ENCODE measurements at regions not wholly inside any gene's neighbourhood (a gene's known extent, or its start where the extent isn't known, plus 50 kb on each side); places are given as distances from the start of the nearest gene placed in this dataset.

DNA sequence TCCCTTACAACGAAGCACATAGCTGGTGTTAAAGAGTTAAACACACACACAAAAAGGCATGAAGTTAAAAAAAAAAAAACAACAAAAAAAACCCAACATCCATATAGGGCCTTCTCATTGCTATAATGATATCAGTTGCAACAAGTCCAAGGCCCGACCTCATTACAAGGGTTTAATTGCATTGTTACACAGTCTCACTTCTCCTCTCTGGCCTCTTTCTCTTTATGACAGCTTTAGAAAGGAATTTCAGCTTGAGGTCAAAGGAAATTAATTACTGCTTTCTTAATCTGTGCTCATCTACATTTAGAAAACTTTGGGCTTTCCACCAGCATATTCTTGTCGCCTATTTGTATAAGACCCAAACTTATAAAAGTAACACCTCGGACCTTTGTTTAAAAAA, 342.1 kb downstream of the NR2F2 start:
- H2BK120ac ChIP-seq (ENCODE audit: low read depth, low read length): no peak overlapping the region

DNA sequence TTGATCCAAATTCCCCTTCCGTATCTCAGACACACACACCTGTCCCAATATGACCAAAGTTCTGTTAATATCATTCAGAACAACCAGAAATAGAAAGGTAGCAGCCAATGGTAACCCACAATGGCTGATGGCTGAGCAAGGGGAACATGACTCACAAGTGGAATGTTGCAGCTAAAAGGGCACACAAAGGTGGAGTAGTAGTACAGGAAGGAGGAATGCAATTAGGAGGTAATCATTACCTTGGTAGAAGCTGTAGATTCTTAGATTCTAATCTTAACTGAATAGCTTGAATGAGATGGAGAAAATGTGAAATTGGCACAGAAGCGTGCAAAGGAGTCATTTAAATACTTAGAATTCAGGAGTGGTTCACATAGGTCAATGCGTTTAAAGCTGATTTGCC, 347.9 kb downstream of the NR2F2 start:
- DNase-seq (ENCODE audit: low spot score): no peak
- Histone ChIP-seq H2AFZ (ENCODE audit: low read length) (no peak overlapping the region), H3K27me3 (ENCODE audit: control insufficient read depth in 3 of 3, insufficient read depth in 3 of 3, low read depth in 1 of 3, low read length in 3 of 3) (no peaks in the 10 kb centered on the region), H3K14ac (ENCODE audit: low read length) (no peak overlapping the region), H3K36me3 (replicated peaks in 1 of 2; ENCODE audit: control insufficient read depth in 2 of 2, insufficient read depth in 2 of 2, low read length in 2 of 2) (no peaks in the 10 kb centered on the region), H3K9me3 (replicated peaks in 1 of 2; ENCODE audit: control insufficient read depth in 2 of 2, insufficient read depth in 1 of 2, low read depth in 1 of 2, low read length in 2 of 2) (no peaks in the 10 kb centered on the region), H3K79me1 (ENCODE audit: low read depth, low read length) (no peaks in the 10 kb centered on the region), H3K4me1 (ENCODE audit: control insufficient read depth in 2 of 2, insufficient read depth in 1 of 2, low read depth in 1 of 2, low read length in 2 of 2) (no peaks in the 10 kb centered on the region), H4K91ac (ENCODE audit: low read depth, low read length, poor library complexity) (no peak overlapping the region), H3K9ac (ENCODE audit: low read depth, low read length, poor library complexity) (no peak overlapping the region), H4K8ac (ENCODE audit: low read depth, low read length) (no peak overlapping the region), H2BK5ac (ENCODE audit: low read length) (no peak overlapping the region), H3K23ac (ENCODE audit: low read depth, low read length, poor library complexity) (no peak overlapping the region), H2BK12ac (ENCODE audit: low read length) (no peak overlapping the region), H3K4me3 (ENCODE audit: low read length in 2 of 2) (no peak overlapping the region), H2BK120ac (ENCODE audit: low read depth, low read length) (no peak overlapping the region), H3K4me2 (ENCODE audit: insufficient read depth, low read length, poor library complexity, severe bottlenecking) (no peak overlapping the region), H3K4ac (ENCODE audit: low read length) (no peak overlapping the region), H2AK5ac (ENCODE audit: low read depth, low read length) (no peak overlapping the region), H3K18ac (ENCODE audit: low read length) (no peak overlapping the region), H3K27ac (replicated peaks; ENCODE audit: low read length) (no peak overlapping the region), H2BK15ac (ENCODE audit: low read length) (no peak overlapping the region)
- WGBS, 2 donors (ENCODE audit: extremely low coverage in 2 of 2, insufficient read length in 2 of 2, insufficient replicate concordance in 1 of 2): no CpG with 5 or more reads among the region's 3 CpGs

More for the DNA sequence above, 342.1 kb downstream of the NR2F2 start:
- no peaks in the 10 kb centered on the region for H3K27me3 ChIP-seq (ENCODE audit: control insufficient read depth in 3 of 3, insufficient read depth in 3 of 3, low read depth in 1 of 3, low read length in 3 of 3)
- no peak overlapping the region for H4K8ac ChIP-seq (ENCODE audit: low read depth, low read length)
- no peak overlapping the region for H3K4me3 ChIP-seq (ENCODE audit: low read length in 2 of 2)
- H3K14ac ChIP-seq (ENCODE audit: low read length): no peak overlapping the region
- no peak overlapping the region for H3K4ac ChIP-seq (ENCODE audit: low read length)
- no peak overlapping the region for H2AK5ac ChIP-seq (ENCODE audit: low read depth, low read length)
- no peaks in the 10 kb centered on the region for H3K4me1 ChIP-seq (ENCODE audit: control insufficient read depth in 2 of 2, insufficient read depth in 1 of 2, low read depth in 1 of 2, low read length in 2 of 2)
- no peaks in the 10 kb centered on the region for H3K36me3 ChIP-seq (replicated peaks in 1 of 2; ENCODE audit: control insufficient read depth in 2 of 2, insufficient read depth in 2 of 2, low read length in 2 of 2)
- H3K4me2 ChIP-seq (ENCODE audit: insufficient read depth, low read length, poor library complexity, severe bottlenecking): no peak overlapping the region
- H3K79me1 ChIP-seq (ENCODE audit: low read depth, low read length): no peaks in the 10 kb centered on the region
- H2BK12ac ChIP-seq (ENCODE audit: low read length): no peak overlapping the region
- no CpG with 5 or more reads among the region's 4 CpGs for WGBS, 2 donors (ENCODE audit: extremely low coverage in 2 of 2, insufficient read length in 2 of 2, insufficient replicate concordance in 1 of 2)
- H3K9me3 ChIP-seq (replicated peaks in 1 of 2; ENCODE audit: control insufficient read depth in 2 of 2, insufficient read depth in 1 of 2, low read depth in 1 of 2, low read length in 2 of 2): no peaks in the 10 kb centered on the region
- H4K91ac ChIP-seq (ENCODE audit: low read depth, low read length, poor library complexity): no peak overlapping the region
- H3K27ac ChIP-seq (replicated peaks; ENCODE audit: low read length): no peak overlapping the region
- no peak overlapping the region for H3K18ac ChIP-seq (ENCODE audit: low read length)
- no peak overlapping the region for H3K23ac ChIP-seq (ENCODE audit: low read depth, low read length, poor library complexity)
- no peak overlapping the region for H2BK5ac ChIP-seq (ENCODE audit: low read length)
- no peak overlapping the region for H2BK15ac ChIP-seq (ENCODE audit: low read length)
- no peak overlapping the region for H3K9ac ChIP-seq (ENCODE audit: low read depth, low read length, poor library complexity)
- no peak overlapping the region for H2AFZ ChIP-seq (ENCODE audit: low read length)
- DNase-seq (ENCODE audit: low spot score): no peak

DNA sequence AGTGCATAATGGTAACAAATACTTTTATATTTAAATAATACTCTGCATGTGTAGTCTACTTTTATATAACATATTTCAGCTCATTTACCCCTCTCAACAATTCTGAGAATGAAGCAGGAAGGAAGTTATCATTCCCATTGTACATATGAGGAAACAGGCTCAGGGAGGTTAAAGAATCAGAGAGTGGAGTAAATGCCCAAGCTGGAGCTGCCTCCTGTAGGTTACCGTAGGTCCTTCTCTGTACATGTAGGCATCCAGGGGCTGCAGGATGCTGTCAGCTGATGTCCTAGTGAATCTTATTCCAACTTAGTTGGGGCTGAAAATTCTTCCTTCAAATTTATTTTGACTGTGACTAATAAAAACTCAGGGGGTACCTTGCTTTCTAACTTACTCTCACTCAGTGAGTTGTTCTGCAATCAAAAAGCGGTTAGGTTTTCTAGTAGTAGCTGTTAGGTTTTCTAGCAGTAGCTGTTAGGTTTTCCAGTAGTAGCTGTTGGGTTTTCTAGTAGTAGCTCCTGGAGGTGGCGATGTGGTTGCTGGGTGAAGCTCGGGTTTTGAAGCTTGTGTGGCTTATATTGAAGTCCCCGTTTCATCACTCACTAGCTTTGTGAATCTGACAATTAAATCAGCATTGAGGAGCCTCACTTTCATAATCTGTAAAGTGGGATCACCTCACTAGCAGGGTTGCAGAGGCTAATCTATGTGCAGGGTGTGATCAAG, 357.0 kb downstream of the NR2F2 start:
- no CpG with 5 or more reads among the region's 5 CpGs for WGBS, 2 donors (ENCODE audit: extremely low coverage in 2 of 2, insufficient read length in 2 of 2, insufficient replicate concordance in 1 of 2)
- Histone ChIP-seq H3K4ac (ENCODE audit: low read length) (no peak overlapping the region), H3K4me2 (ENCODE audit: insufficient read depth, low read length, poor library complexity, severe bottlenecking) (no peak overlapping the region), H3K27ac (replicated peaks; ENCODE audit: low read length) (no peak overlapping the region), H4K8ac (ENCODE audit: low read depth, low read length) (no peak overlapping the region), H4K91ac (ENCODE audit: low read depth, low read length, poor library complexity) (no peak overlapping the region), H2BK120ac (ENCODE audit: low read depth, low read length) (no peak overlapping the region), H2BK15ac (ENCODE audit: low read length) (no peak overlapping the region), H2BK5ac (ENCODE audit: low read length) (no peak overlapping the region), H2AK5ac (ENCODE audit: low read depth, low read length) (no peak overlapping the region), H3K23ac (ENCODE audit: low read depth, low read length, poor library complexity) (no peak overlapping the region), H3K27me3 (ENCODE audit: control insufficient read depth in 3 of 3, insufficient read depth in 3 of 3, low read depth in 1 of 3, low read length in 3 of 3) (peaks cover 0 to 15% (median 0%) of the 10 kb centered on the region in 3 experiments), H2BK12ac (ENCODE audit: low read length) (no peak overlapping the region), H2AFZ (ENCODE audit: low read length) (no peak overlapping the region), H3K18ac (ENCODE audit: low read length) (no peak overlapping the region), H3K36me3 (replicated peaks in 1 of 2; ENCODE audit: control insufficient read depth in 2 of 2, insufficient read depth in 2 of 2, low read length in 2 of 2) (no peaks in the 10 kb centered on the region), H3K9me3 (replicated peaks in 1 of 2; ENCODE audit: control insufficient read depth in 2 of 2, insufficient read depth in 1 of 2, low read depth in 1 of 2, low read length in 2 of 2) (no peaks in the 10 kb centered on the region), H3K4me3 (ENCODE audit: low read length in 2 of 2) (no peak overlapping the region), H3K79me1 (ENCODE audit: low read depth, low read length) (no peaks in the 10 kb centered on the region), H3K9ac (ENCODE audit: low read depth, low read length, poor library complexity) (no peak overlapping the region), H3K4me1 (ENCODE audit: control insufficient read depth in 2 of 2, insufficient read depth in 1 of 2, low read depth in 1 of 2, low read length in 2 of 2) (no peaks in the 10 kb centered on the region), H3K14ac (ENCODE audit: low read length) (no peak overlapping the region)
- no peak for DNase-seq (ENCODE audit: low spot score)

DNA sequence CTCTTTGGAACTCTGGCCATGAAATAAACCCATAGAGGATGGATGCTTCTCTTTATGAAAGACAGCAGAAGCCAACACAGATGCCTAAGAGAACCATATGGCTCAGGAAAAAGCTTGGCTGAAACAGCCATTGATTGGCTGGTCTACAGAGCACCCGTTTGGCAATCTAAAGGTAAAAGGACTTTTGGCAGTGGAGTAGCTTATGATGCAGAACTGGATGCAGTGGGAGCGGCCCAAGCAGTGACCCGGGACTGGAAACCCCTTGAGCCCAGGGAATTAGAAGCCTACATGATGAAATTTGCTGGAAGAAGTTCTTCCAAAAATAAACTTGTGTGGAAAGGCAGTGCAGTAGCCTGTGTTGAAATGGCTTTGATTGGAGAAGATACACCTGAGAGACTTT, 360.2 kb downstream of the NR2F2 start:
- Histone ChIP-seq H3K14ac (ENCODE audit: low read length) (no peak overlapping the region), H3K9me3 (replicated peaks in 1 of 2; ENCODE audit: control insufficient read depth in 2 of 2, insufficient read depth in 1 of 2, low read depth in 1 of 2, low read length in 2 of 2) (no peaks in the 10 kb centered on the region), H3K36me3 (replicated peaks in 1 of 2; ENCODE audit: control insufficient read depth in 2 of 2, insufficient read depth in 2 of 2, low read length in 2 of 2) (no peaks in the 10 kb centered on the region), H4K91ac (ENCODE audit: low read depth, low read length, poor library complexity) (no peak overlapping the region), H3K18ac (ENCODE audit: low read length) (no peak overlapping the region), H3K23ac (ENCODE audit: low read depth, low read length, poor library complexity) (no peak overlapping the region), H4K8ac (ENCODE audit: low read depth, low read length) (no peak overlapping the region), H2BK15ac (ENCODE audit: low read length) (no peak overlapping the region), H3K79me1 (ENCODE audit: low read depth, low read length) (no peaks in the 10 kb centered on the region), H2AK5ac (ENCODE audit: low read depth, low read length) (no peak overlapping the region), H3K27me3 (ENCODE audit: control insufficient read depth in 3 of 3, insufficient read depth in 3 of 3, low read depth in 1 of 3, low read length in 3 of 3) (peaks cover 0 to 34% (median 0%) of the 10 kb centered on the region in 3 experiments), H2AFZ (ENCODE audit: low read length) (no peak overlapping the region), H3K4ac (ENCODE audit: low read length) (no peak overlapping the region), H3K27ac (replicated peaks; ENCODE audit: low read length) (no peak overlapping the region), H3K4me1 (ENCODE audit: control insufficient read depth in 2 of 2, insufficient read depth in 1 of 2, low read depth in 1 of 2, low read length in 2 of 2) (peaks cover 2 to 8% of the 10 kb centered on the region in 2 donors), H3K4me3 (ENCODE audit: low read length in 2 of 2) (no peak overlapping the region), H3K4me2 (ENCODE audit: insufficient read depth, low read length, poor library complexity, severe bottlenecking) (no peak overlapping the region), H2BK120ac (ENCODE audit: low read depth, low read length) (no peak overlapping the region), H2BK5ac (ENCODE audit: low read length) (no peak overlapping the region), H2BK12ac (ENCODE audit: low read length) (no peak overlapping the region), H3K9ac (ENCODE audit: low read depth, low read length, poor library complexity) (no peak overlapping the region)
- no CpG with 5 or more reads among the region's 3 CpGs for WGBS, 2 donors (ENCODE audit: extremely low coverage in 2 of 2, insufficient read length in 2 of 2, insufficient replicate concordance in 1 of 2)
- no peak for DNase-seq (ENCODE audit: low spot score)
